NOMO-1 treated with DMSO at 0.1 percent for 48 hours (cell line): ENCODE measurements at regions not wholly inside any gene's neighbourhood (a gene's known extent, or its start where the extent isn't known, plus 50 kb on each side); places are given as distances from the start of the nearest gene placed in this dataset.
"Not testable (repeated sequence)": the region's sequence is repeated elsewhere in the genome, so short reads cannot be mapped to it uniquely, and the experiment has no call there.

Experiments
- DNase-seq: peaks from one replicate; lab custom pipeline; 2025; ENCODE audit not compliant: unreplicated experiment; lab: John Stamatoyannopoulos, UW

DNA sequence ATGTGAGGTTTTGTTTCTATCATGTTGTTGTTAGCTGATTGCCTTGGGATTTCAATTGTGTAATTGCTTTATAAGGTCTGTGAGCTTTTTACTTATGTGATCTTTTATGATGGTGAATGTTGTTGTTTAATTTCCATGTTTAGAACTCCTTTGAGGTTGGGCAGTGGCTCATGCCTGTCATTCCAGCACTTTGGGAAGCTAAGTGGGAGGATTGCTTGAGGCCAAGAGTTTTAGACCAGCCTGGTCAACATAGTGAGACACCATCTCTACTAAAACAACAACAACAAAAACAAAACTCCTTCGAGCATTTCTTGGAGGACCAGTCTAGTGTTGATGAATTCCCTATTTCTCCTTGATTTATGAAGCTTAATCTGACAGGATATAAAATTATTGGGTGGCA, 102.1 kb upstream of the PMCH start:
- DNase-seq: no peak

DNA sequence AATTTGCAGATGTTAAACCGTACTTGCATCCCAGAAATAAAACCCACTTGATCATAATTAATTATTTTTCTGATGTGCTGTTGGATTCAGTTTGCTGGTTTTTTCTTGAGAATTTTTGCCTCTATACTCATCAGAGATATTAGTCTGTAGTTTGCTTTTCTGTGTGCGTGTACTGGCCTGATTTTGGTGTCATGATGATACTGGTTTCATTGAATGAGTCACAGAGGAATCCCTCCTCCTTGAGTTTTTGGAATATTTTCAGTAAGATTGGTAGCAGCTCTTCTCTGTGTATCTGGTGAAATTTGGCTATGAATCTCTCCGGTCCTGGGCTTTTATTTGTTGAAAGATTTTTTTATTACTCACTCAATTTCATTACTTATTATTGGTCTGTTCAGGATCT, 100.4 kb upstream of the PMCH start:
- DNase-seq: no peak

DNA sequence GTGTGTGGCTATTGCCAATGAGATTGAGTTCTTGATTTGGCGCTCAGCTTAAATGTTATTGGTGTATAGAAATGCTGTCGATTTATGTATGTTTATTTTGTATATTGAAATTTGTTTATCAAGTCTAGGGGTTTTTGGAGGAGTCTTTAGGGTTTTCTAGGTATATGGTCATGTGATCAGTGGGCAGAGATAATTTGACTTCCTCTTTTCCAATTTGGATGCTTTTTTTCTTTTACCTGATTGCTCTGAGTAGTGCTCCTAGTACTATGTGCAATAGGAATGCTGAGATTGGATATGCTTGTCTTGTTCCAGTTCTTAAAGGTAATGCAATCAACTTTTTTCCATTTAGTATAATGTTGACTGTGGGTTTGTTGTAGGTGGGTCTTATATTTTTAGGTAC, 99.8 kb upstream of the PMCH start:
- no peak for DNase-seq

DNA sequence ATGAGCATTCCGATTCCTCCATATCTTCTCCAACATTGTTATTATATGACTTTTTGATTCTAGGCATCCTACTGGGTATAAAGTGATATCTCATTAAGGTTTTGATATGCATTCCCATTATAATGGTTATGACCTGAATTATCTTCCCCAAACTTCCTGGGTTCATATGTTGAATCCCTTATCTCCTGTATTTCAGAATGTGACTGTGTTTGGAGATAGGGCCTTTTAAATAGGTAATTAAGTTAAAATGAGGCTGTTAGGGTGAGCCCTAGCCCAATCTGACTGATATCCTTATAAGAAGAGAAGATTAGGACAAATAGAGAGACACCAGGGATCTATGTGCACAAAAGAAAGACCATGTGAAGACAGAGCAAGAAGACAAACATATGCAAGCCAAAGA, 96.9 kb upstream of the PMCH start:
- no peak for DNase-seq

- not testable (repeated sequence) for DNase-seq
Observed at GRCh38 chr12:102291498-102292440, 94.1 kb upstream of the PMCH start.

DNA sequence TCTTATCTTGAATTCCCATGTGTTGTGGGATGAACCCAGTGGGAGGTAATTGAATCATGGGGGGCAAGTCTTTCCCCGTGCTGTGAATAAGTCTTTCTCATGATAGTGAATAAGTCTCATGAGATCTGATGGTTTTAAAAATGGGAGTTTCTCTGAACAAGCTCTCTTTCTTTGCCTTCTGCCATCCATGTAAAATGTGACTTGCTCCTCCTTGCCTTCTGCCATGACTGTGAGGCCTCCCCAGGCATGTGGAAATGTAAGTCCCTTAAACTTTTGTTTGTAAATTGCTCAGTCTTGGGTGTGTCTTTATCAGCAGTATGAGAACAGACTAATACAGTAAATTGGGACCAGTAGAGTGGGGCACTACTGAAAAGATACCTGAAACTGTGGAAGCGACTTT, 92.1 kb upstream of the PMCH start:
- not testable (repeated sequence) for DNase-seq

GRCh38 chr12:102281231-102281630, 83.6 kb upstream of the PMCH start:
- no peak for DNase-seq

DNA sequence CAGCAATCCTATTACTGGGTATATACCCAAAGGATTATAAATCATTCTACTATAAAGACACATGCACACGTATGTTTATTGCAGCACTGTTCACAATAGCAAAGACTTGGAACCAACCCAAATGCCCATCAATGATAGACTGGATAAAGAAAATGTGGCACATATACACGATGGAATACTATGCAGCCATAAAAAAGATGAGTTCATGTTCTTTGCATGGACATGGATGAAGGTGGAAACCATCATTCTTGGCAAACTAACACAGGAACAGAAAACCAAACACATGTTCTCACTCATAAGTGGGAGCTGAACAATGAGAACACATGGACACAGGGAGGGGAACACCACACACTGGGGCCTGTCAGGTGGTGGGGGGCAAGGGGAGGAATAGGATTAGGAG, 58.1 kb upstream of the PMCH start:
- not testable (repeated sequence) for DNase-seq

DNA sequence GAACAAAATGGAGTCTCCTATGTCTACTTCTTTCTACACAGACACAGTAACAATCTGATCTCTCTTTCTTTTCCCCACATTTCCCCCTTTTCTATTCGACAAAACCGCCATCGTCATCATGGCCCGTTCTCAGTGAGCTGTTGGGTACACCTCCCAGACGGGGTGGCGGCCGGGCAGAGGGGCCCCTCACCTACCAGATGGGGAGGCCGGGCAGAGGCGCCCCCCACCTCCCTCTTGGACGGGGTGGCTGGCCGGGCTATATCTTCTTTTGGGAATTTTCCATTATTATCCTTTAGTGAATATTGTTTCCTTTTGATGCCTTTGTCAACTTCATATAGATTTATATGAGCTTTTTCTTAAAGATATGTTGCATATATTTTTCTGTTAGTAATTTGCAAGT, 53.4 kb upstream of the PMCH start:
- DNase-seq: not testable (repeated sequence)

- DNase-seq: no peak
Observed at GRCh38 chr12:102249079-102249841, 51.6 kb upstream of the PMCH start.
